HEK293 (cell line): ENCODE measurements at regions not wholly inside any gene's neighbourhood (a gene's known extent, or its start where the extent isn't known, plus 50 kb on each side); places are given as distances from the start of the nearest gene placed in this dataset.

Experiments
- KLF8 ChIP-seq: fragments of 450-650 bp; formaldehyde crosslinking; IDR thresholded peaks from 2 replicates; pipeline ENCODE4 v1.5.1; 2016; ENCODE audit warnings: missing biosample characterization, missing genetic modification characterization
- ZNF776 ChIP-seq: fragments of 450-650 bp; formaldehyde crosslinking; IDR thresholded peaks from 2 replicates; pipeline ENCODE4 v1.5.0; 2017; ENCODE audit warnings: missing biosample characterization, missing genetic modification characterization, borderline replicate concordance
- ZSCAN30 ChIP-seq: fragments of 450-650 bp; IDR thresholded peaks from 2 replicates; pipeline ENCODE4 v1.5.1; 2018; ENCODE audit warnings: missing biosample characterization, mild to moderate bottlenecking, missing genetic modification characterization, moderate library complexity
- ZSCAN4 ChIP-seq: fragments of 450-650 bp; formaldehyde crosslinking; IDR thresholded peaks from 2 replicates; pipeline ENCODE4 v1.5.1; 2017; ENCODE audit warnings: missing biosample characterization, missing genetic modification characterization
- TF ChIP-seq, protein P1 (sequence below): fragments of 450-650 bp; formaldehyde crosslinking; conservative IDR thresholded peaks from 2 replicates; pipeline ENCODE4 v1.5.1; 2016; ENCODE audit warnings: low read depth, missing biosample characterization, missing genetic modification characterization

DNA sequence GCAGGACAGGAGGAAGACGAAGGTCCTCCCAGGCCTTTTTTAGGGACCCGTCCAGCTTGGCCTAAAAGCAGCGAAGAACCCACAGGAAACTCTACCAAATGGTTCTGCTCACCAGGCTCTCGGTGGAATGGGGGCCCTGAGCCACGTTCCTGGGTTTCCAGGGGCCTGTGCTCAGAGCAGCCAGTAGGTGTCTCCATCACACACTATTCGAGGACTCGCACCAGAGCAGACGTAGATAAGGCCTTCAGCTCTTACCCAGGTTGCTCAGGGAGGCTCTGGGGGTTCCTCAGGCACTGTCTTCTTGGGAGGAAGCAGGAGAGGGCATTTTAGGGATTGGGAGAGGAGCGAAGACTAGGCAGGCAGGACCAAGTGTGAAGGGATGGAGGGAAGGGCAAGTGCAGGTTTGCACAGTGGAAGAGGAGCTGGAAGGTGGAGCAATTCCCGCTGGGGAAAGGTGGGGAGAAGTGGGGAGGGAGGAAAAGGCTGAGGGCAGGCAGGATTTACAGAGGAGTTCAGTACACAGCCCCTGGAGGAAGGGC, 157.1 kb downstream of the RGS9 start:
- no peak for TF ChIP-seq ZSCAN4
- TF ChIP-seq ZSCAN30 (tag by site-specific recombination), result no peak
- no peak for TF ChIP-seq KLF8 (tag by site-specific recombination)
- TF ChIP-seq ZNF776, result no peak
- TF ChIP-seq, protein P1, sequence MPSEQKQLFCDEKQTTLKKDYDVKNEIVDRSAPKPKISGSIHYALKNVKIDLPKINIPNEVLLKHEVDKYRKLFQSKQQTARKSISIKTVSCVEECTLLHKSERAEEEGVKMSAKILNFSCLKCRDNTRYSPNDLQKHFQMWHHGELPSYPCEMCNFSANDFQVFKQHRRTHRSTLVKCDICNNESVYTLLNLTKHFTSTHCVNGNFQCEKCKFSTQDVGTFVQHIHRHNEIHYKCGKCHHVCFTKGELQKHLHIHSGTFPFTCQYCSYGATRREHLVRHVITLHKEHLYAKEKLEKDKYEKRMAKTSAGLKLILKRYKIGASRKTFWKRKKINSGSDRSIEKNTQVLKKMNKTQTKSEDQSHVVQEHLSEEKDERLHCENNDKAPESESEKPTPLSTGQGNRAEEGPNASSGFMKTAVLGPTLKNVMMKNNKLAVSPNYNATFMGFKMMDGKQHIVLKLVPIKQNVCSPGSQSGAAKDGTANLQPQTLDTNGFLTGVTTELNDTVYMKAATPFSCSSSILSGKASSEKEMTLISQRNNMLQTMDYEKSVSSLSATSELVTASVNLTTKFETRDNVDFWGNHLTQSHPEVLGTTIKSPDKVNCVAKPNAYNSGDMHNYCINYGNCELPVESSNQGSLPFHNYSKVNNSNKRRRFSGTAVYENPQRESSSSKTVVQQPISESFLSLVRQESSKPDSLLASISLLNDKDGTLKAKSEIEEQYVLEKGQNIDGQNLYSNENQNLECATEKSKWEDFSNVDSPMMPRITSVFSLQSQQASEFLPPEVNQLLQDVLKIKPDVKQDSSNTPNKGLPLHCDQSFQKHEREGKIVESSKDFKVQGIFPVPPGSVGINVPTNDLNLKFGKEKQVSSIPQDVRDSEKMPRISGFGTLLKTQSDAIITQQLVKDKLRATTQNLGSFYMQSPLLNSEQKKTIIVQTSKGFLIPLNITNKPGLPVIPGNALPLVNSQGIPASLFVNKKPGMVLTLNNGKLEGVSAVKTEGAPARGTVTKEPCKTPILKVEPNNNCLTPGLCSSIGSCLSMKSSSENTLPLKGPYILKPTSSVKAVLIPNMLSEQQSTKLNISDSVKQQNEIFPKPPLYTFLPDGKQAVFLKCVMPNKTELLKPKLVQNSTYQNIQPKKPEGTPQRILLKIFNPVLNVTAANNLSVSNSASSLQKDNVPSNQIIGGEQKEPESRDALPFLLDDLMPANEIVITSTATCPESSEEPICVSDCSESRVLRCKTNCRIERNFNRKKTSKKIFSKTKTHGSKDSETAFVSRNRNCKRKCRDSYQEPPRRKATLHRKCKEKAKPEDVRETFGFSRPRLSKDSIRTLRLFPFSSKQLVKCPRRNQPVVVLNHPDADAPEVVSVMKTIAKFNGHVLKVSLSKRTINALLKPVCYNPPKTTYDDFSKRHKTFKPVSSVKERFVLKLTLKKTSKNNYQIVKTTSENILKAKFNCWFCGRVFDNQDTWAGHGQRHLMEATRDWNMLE, result no peak
